ENCODE measurements at regions not wholly inside any gene's neighbourhood (a gene's known extent, or its start where the extent isn't known, plus 50 kb on each side); places are given as distances from the start of the nearest gene placed in this dataset.
A peak's percentile ranks its signal among the peaks of the same experiment; 100 is the strongest.

GRCh38 chr21:35219291-35219690 is 170.2 kb upstream of the RUNX1 start:
- H3K36me3 ChIP-seq: no peaks in the 10 kb centered on the region
- TF ChIP-seq Cebpa-rat (IDR thresholded peaks at IDR 0.05): no peak
- 0 out of 2 replicates have a peak, but pooled peaks cover under 1% of the 10 kb centered on the region for H3K9me3 ChIP-seq
- H4K20me1 ChIP-seq: no peaks in the 10 kb centered on the region
- no peak overlapping the region for H3K27ac ChIP-seq
- no peak overlapping the region for H3K9ac ChIP-seq
- no peaks in the 10 kb centered on the region for H3K27me3 ChIP-seq
- H3K4me2 ChIP-seq: no peak overlapping the region
- peaks cover 41% of the 10 kb centered on the region for H3K4me1 ChIP-seq
- no peak overlapping the region for H3K4me3 ChIP-seq

GRCh38 chr21:35217504-35218060 is 168.5 kb upstream of the RUNX1 start:
- Histone ChIP-seq H3K4me2 (no peak overlapping the region), H3K4me3 (no peak overlapping the region), H3K27ac (no peak overlapping the region), H3K9ac (no peak overlapping the region), H3K36me3 (no peaks in the 10 kb centered on the region), H3K9me3 (peaks cover 13% of the 10 kb centered on the region), H3K27me3 (no peaks in the 10 kb centered on the region), H3K4me1 (peaks cover 37% of the 10 kb centered on the region), H4K20me1 (no peaks in the 10 kb centered on the region)
- no peak for TF ChIP-seq Cebpa-rat (IDR thresholded peaks at IDR 0.05)

- Histone ChIP-seq H3K9me3 (peaks cover 13% of the 10 kb centered on the region), H3K9ac (no peak overlapping the region), H3K4me3 (no peak overlapping the region), H3K27me3 (no peaks in the 10 kb centered on the region), H4K20me1 (no peaks in the 10 kb centered on the region), H3K4me1 (peaks cover 37% of the 10 kb centered on the region), H3K27ac (no peak overlapping the region), H3K4me2 (no peak overlapping the region), H3K36me3 (no peaks in the 10 kb centered on the region)
- TF ChIP-seq Cebpa-rat (IDR thresholded peaks at IDR 0.05): no peak
Observed at GRCh38 chr21:35216996-35217395, 167.9 kb upstream of the RUNX1 start.

DNA sequence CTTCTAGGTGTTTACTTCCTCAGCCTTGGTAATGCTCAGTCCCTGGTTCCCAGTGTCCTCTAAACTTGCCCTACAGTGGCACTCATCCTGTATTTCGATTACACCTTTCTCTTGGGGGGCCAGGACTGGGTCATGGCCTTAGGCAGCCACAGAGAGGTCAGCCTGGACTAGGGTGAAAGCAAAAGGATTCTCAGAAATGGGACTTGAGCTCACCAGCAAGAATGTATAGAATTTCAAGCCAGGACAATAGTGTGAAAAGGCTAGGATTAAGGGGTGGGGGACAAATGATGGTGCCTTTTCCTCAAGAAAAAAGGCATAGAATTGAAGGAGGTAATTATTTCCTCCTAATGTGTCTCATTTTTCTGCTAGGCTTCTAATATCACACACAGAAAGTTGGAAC is 166.8 kb upstream of the RUNX1 start:
- H3K27me3 ChIP-seq: no peaks in the 10 kb centered on the region
- TF ChIP-seq Cebpa-rat (IDR thresholded peaks at IDR 0.05): no peak
- H3K27ac ChIP-seq: peak overlapping the region; percentile 28; the same call in 1 of the 2 replicates
- no peaks in the 10 kb centered on the region for H4K20me1 ChIP-seq
- H3K4me2 ChIP-seq: peak overlapping the region; percentile 60
- peaks cover 18% of the 10 kb centered on the region for H3K9me3 ChIP-seq
- peaks cover 35% of the 10 kb centered on the region for H3K4me1 ChIP-seq
- no peak overlapping the region for H3K4me3 ChIP-seq
- no peaks in the 10 kb centered on the region for H3K36me3 ChIP-seq
- H3K9ac ChIP-seq: no peak overlapping the region; the same call in 1 of the 2 replicates

DNA sequence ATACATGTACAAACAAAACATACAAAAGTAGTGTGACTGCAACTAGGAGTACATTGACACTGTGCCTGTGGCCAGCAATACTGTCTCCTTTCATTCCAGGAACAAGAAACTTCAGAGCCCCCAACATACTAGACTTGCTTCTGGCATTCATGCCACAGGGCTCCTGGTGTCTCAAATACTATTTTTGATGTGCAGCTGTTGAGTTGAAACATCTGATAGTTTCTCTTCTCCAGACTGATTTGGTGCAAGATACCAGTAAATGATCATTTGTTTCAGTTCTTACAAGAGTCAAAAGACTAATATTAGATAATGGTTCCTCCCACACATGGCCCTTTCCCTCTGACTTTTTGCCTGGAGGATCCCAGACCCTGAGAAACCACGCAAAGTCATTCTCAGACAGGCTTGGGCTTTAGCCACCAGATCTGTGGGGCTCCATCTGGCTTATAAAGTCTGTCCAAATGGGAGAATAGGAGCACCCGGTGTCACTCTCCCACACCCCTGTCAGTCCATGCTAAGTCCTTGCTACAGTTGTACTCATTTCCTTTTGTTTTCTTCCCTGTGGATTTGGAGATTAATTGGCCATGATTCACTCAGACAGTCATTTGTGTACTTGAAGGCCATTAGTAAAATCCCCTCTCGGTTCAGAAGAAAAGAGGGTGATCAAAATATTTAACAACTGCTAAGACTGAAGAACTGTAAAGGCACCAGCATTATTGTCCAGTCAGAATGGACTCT is 163.5 kb upstream of the RUNX1 start:
- H3K4me3 ChIP-seq: no peak overlapping the region
- H3K36me3 ChIP-seq: no peaks in the 10 kb centered on the region
- no peaks in the 10 kb centered on the region for H3K27me3 ChIP-seq
- no peak overlapping the region for H3K9ac ChIP-seq
- H4K20me1 ChIP-seq: no peaks in the 10 kb centered on the region
- peak overlapping the region; percentile 28 for H3K4me2 ChIP-seq
- no peak for TF ChIP-seq Cebpa-rat (IDR thresholded peaks at IDR 0.05)
- H3K9me3 ChIP-seq: peaks cover 47% of the 10 kb centered on the region
- H3K27ac ChIP-seq: no peak overlapping the region
- H3K4me1 ChIP-seq: peaks cover 42% of the 10 kb centered on the region

- Histone ChIP-seq H3K4me3 (no peak overlapping the region), H3K27me3 (no peaks in the 10 kb centered on the region), H3K9me3 (peaks cover 47% of the 10 kb centered on the region), H4K20me1 (no peaks in the 10 kb centered on the region), H3K4me2 (peak overlapping the region; percentile 28; the same call in 1 of the 2 replicates), H3K27ac (no peak overlapping the region), H3K9ac (no peak overlapping the region), H3K4me1 (peaks cover 49% of the 10 kb centered on the region), H3K36me3 (no peaks in the 10 kb centered on the region)
- no peak for TF ChIP-seq Cebpa-rat (IDR thresholded peaks at IDR 0.05)
Observed at GRCh38 chr21:35211782-35212181, 162.7 kb upstream of the RUNX1 start.

DNA sequence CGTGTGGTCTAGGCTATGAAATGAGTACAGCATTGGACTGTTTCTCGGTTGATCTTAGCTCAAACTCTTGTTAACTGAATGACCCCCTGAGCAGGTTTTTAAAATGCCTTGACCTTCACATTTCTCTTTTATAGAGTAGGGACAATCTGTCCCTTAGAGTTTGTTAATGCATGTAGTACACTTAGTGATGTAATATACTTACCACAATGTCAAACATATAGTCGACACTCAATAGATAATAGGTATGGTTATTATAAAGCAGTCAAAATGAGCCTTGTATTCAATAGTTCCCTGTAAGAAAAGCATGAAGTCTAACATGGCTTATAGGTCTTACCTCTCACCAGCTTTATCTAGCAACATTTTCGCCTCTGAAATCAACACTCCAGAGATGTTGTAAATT is 161.0 kb upstream of the RUNX1 start:
- no peaks in the 10 kb centered on the region for H3K27me3 ChIP-seq
- H3K9ac ChIP-seq: no peak overlapping the region
- H3K27ac ChIP-seq: no peak overlapping the region
- peaks cover 47% of the 10 kb centered on the region for H3K9me3 ChIP-seq
- no peak for TF ChIP-seq Cebpa-rat (IDR thresholded peaks at IDR 0.05)
- H3K36me3 ChIP-seq: no peaks in the 10 kb centered on the region
- no peak overlapping the region for H3K4me3 ChIP-seq
- no peak overlapping the region for H3K4me2 ChIP-seq
- H4K20me1 ChIP-seq: no peaks in the 10 kb centered on the region
- peaks cover 55% of the 10 kb centered on the region for H3K4me1 ChIP-seq

DNA sequence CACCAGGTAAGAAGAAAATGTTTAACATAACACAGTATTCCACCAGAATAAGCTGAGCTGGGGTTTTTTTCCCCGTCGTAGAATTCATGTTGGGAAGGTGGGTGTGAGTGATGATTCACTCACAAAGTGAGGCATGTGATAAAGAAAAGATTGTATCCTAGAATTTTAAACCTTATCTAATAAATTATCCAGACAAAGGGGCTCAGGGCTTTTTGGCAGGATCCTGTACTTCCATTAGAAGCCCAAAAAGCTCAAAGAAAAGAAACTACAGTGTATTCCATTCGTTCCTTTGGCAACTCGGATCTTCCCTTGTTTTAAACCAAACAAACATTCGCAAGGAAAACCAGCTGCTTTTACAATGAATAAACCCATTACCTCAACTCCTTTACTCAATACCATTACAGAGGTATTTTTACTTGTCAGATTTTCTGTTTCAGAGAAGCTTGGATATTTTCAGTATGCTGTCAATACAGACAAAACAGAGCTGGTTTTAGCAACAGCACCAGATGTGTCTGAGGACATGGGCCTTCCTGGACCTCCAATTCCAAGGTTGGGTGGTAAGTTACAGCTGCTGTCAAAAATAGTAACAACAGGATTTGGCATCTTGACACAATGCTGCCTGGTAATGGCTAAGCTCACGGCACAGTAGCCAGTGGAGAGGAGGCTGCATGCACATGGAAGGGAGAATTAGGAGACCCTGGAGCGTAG is 159.9 kb upstream of the RUNX1 start:
- peaks cover 44% of the 10 kb centered on the region for H3K9me3 ChIP-seq
- no peaks in the 10 kb centered on the region for H4K20me1 ChIP-seq
- no peak overlapping the region for H3K4me3 ChIP-seq
- peaks cover 56% of the 10 kb centered on the region for H3K4me1 ChIP-seq
- H3K27ac ChIP-seq: no peak overlapping the region
- H3K27me3 ChIP-seq: no peaks in the 10 kb centered on the region
- H3K4me2 ChIP-seq: no peak overlapping the region
- no peaks in the 10 kb centered on the region for H3K36me3 ChIP-seq
- H3K9ac ChIP-seq: no peak overlapping the region
- TF ChIP-seq Cebpa-rat (IDR thresholded peaks at IDR 0.05): no peak

- no peak overlapping the region for H3K4me3 ChIP-seq
- 0 out of 2 replicates have a peak overlapping the region, but pooled peaks have one; percentile 6 for H3K4me2 ChIP-seq
- H3K9ac ChIP-seq: no peak overlapping the region
- peaks cover 35% of the 10 kb centered on the region for H3K9me3 ChIP-seq
- no peaks in the 10 kb centered on the region for H3K27me3 ChIP-seq
- H3K27ac ChIP-seq: no peak overlapping the region
- H4K20me1 ChIP-seq: no peaks in the 10 kb centered on the region
- TF ChIP-seq Cebpa-rat (IDR thresholded peaks at IDR 0.05): no peak
- H3K36me3 ChIP-seq: no peaks in the 10 kb centered on the region
- H3K4me1 ChIP-seq: peaks cover 63% of the 10 kb centered on the region
Observed at GRCh38 chr21:35208104-35208503, 159.0 kb upstream of the RUNX1 start.

DNA sequence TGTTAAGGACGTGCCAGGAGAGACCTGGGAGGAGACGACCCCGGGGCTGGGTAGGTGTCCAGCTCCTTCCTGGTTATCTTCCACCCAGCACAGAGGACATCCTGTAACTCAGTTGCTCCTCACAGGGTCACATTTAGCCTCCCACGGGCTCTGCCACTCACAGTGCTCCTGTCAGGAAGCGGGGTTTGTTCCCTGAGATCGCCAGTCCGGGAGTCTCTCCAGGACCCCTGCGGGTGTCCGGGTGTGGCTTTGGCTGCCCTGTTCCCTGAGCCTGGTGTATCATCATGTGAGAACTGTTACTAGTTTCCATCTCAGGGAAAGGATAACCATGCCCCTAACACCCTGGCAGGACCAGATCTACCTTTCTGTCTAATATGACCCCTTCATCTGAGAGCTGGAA is 158.2 kb upstream of the RUNX1 start:
- TF ChIP-seq Cebpa-rat (IDR thresholded peaks at IDR 0.05): no peak
- Histone ChIP-seq H3K9me3 (peaks cover 34% of the 10 kb centered on the region), H3K27ac (peak overlapping the region; percentile 79), H3K4me2 (peak overlapping the region; percentile 72), H3K9ac (no peak overlapping the region), H4K20me1 (no peaks in the 10 kb centered on the region), H3K27me3 (no peaks in the 10 kb centered on the region), H3K4me1 (peaks cover 56% of the 10 kb centered on the region), H3K4me3 (no peak overlapping the region), H3K36me3 (no peaks in the 10 kb centered on the region)
